SK-N-SH treated with all-trans-retinoic acid at 6 μM for 48 hours (cell line): ENCODE measurements at regions not wholly inside any gene's neighbourhood (a gene's known extent, or its start where the extent isn't known, plus 50 kb on each side); places are given as distances from the start of the nearest gene placed in this dataset.

Experiments used
- ATAC-seq: fragments of 200-7000 bp; cut with Tn5 transposase; 3 replicates; pipeline ENCODE4 v1.9.1; 2020; ENCODE audit warnings: mild to moderate bottlenecking, moderate library complexity
- ARNTL ChIP-seq: fragments of 450-650 bp; formaldehyde crosslinking; IDR thresholded peaks from 2 replicates; pipeline ENCODE4 v1.5.0; 2020; ENCODE audit warnings: low read depth, mild to moderate bottlenecking, moderate library complexity, borderline replicate concordance
- BACH2 ChIP-seq: fragments of 250-450 bp; sonication (Bioruptor Pico); IDR thresholded peaks from 2 replicates; pipeline ENCODE4 v1.9.0; 2021; ENCODE audit warnings: mild to moderate bottlenecking, borderline replicate concordance
- CSDC2 ChIP-seq: fragments of 250-450 bp; sonication (Bioruptor Pico); IDR thresholded peaks from 2 replicates; pipeline ENCODE4 v1.5.0; 2020; ENCODE audit warnings: mild to moderate bottlenecking, moderate library complexity
- GLIS3 ChIP-seq: fragments of 250-450 bp; sonication (Bioruptor Pico); IDR thresholded peaks from 2 replicates; pipeline ENCODE4 v1.5.0; 2020; ENCODE audit warnings: mild to moderate bottlenecking, moderate library complexity
- ISL1 ChIP-seq: fragments of 250-450 bp; sonication (Bioruptor Pico); IDR thresholded peaks from 2 replicates; pipeline ENCODE4 v2.1.2; 2022; ENCODE audit warnings: mild to moderate bottlenecking, moderate library complexity
- OSR1 ChIP-seq: fragments of 250-450 bp; sonication (Bioruptor Pico); IDR thresholded peaks from 2 replicates; pipeline ENCODE4 v1.8.0; 2022; ENCODE audit warnings: moderate library complexity, mild to moderate bottlenecking, inconsistent platforms
- PPARA ChIP-seq: fragments of 250-450 bp; sonication (Bioruptor Pico); IDR thresholded peaks from 2 replicates; pipeline ENCODE4 v1.5.0; 2020; ENCODE audit warnings: mild to moderate bottlenecking, borderline replicate concordance
- RARB ChIP-seq: fragments of 250-450 bp; sonication (Bioruptor Pico); IDR thresholded peaks from 2 replicates; pipeline ENCODE4 v1.8.0; 2021; ENCODE audit warnings: mild to moderate bottlenecking, moderate library complexity
- SNAI2 ChIP-seq: fragments of 250-450 bp; sonication (Bioruptor Pico); IDR thresholded peaks from 2 replicates; pipeline ENCODE4 v1.5.0; 2020; ENCODE audit warnings: mild to moderate bottlenecking, moderate library complexity
- TCF4 ChIP-seq: fragments of 250-450 bp; sonication (Bioruptor Pico); IDR thresholded peaks from 2 replicates; pipeline ENCODE4 v1.8.0; 2021; ENCODE audit warnings: mild to moderate bottlenecking, moderate library complexity, borderline replicate concordance
- TOX ChIP-seq: fragments of 250-450 bp; sonication (Bioruptor Pico); IDR thresholded peaks from 2 replicates; pipeline ENCODE4 v1.8.0; 2021; ENCODE audit warnings: mild to moderate bottlenecking, moderate library complexity, borderline replicate concordance
- ZC3H10 ChIP-seq: fragments of 250-450 bp; sonication (Bioruptor Pico); IDR thresholded peaks from 2 replicates; pipeline ENCODE4 v1.5.1; 2021; ENCODE audit warnings: mild to moderate bottlenecking, moderate library complexity
- ZNF565 ChIP-seq: fragments of 450-650 bp; formaldehyde crosslinking; conservative IDR thresholded peaks from 2 replicates; pipeline ENCODE4 v1.5.0; 2020; ENCODE audit warnings: low read depth, mild to moderate bottlenecking, moderate library complexity
- ZNF70 ChIP-seq: fragments of 450-650 bp; formaldehyde crosslinking; IDR thresholded peaks from 2 replicates; pipeline ENCODE4 v1.5.0; 2020; ENCODE audit warnings: mild to moderate bottlenecking, moderate library complexity
- ZNF8 ChIP-seq: fragments of 450-650 bp; formaldehyde crosslinking; IDR thresholded peaks from 2 replicates; pipeline ENCODE4 v1.5.0; 2020; ENCODE audit warnings: mild to moderate bottlenecking, moderate library complexity
- TF ChIP-seq, protein P1 (sequence below): fragments of 250-450 bp; sonication (Bioruptor Pico); IDR thresholded peaks from 2 replicates; pipeline ENCODE4 v1.5.1; 2020; ENCODE audit warnings: low read depth, mild to moderate bottlenecking, moderate library complexity
- TF ChIP-seq, protein P2 (sequence below): fragments of 250-450 bp; sonication (Bioruptor Pico); IDR thresholded peaks from 2 replicates; pipeline ENCODE4 v1.5.0; 2020; ENCODE audit warnings: mild to moderate bottlenecking, moderate library complexity
- TF ChIP-seq, protein P3 (sequence below): fragments of 250-450 bp; sonication (Bioruptor Pico); IDR thresholded peaks from 2 replicates; pipeline ENCODE4 v1.5.1; 2021; ENCODE audit warnings: mild to moderate bottlenecking, moderate library complexity

DNA sequence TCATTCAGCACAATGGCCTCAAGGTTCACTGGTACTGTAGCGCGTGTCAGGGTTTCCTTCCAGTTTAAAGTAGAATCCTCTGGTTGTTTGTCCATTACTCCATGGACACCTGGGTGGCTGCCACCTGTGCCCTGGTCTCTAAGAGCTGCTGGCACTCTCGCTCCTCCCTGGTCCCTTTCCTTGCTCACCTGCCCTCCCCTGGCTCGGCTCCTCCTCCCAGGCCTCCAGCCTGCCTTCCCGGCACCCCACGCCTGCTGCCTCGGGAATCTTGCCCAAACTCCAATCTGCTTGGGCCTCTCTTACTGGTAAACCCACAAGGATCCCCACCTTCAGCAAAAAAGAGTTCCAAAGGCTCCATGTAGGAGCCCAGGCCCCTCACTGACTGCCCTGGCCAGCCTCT is 154.4 kb upstream of the DIO3 start (continued):
- TF ChIP-seq, protein P1, sequence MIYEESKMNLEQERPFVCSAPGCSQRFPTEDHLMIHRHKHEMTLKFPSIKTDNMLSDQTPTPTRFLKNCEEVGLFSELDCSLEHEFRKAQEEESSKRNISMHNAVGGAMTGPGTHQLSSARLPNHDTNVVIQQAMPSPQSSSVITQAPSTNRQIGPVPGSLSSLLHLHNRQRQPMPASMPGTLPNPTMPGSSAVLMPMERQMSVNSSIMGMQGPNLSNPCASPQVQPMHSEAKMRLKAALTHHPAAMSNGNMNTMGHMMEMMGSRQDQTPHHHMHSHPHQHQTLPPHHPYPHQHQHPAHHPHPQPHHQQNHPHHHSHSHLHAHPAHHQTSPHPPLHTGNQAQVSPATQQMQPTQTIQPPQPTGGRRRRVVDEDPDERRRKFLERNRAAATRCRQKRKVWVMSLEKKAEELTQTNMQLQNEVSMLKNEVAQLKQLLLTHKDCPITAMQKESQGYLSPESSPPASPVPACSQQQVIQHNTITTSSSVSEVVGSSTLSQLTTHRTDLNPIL (CRISPR knock-in tag) = no peak
- no peak for TF ChIP-seq CSDC2 (CRISPR knock-in tag)

DNA sequence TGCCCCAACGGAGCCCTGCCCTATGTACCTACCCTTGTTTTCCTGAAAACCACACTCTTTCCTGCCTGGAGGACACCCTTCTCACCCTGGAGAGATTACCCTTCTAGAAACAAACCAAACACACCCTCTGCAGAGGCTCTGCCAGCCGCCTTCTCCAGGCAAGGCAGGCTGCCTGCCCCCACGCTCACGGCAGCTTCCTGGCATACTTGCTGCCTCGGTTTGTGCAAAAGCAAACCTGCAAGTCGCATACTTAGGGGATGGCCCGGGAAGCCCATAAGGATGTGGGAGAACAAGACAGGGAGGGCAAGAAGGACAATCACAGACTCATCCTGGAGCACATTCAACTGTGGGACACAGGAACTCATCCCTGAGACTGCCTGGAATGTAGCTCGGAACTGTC is 154.0 kb upstream of the DIO3 start:
- TF ChIP-seq ISL1 (CRISPR knock-in tag) = no peak
- TF ChIP-seq ARNTL (CRISPR knock-in tag) = no peak
- TF ChIP-seq CSDC2 (CRISPR knock-in tag) = no peak
- TF ChIP-seq TOX = no peak
- no peak for TF ChIP-seq GLIS3 (CRISPR knock-in tag)
- TF ChIP-seq, protein P1 (CRISPR knock-in tag) = no peak
- TF ChIP-seq, protein P2, sequence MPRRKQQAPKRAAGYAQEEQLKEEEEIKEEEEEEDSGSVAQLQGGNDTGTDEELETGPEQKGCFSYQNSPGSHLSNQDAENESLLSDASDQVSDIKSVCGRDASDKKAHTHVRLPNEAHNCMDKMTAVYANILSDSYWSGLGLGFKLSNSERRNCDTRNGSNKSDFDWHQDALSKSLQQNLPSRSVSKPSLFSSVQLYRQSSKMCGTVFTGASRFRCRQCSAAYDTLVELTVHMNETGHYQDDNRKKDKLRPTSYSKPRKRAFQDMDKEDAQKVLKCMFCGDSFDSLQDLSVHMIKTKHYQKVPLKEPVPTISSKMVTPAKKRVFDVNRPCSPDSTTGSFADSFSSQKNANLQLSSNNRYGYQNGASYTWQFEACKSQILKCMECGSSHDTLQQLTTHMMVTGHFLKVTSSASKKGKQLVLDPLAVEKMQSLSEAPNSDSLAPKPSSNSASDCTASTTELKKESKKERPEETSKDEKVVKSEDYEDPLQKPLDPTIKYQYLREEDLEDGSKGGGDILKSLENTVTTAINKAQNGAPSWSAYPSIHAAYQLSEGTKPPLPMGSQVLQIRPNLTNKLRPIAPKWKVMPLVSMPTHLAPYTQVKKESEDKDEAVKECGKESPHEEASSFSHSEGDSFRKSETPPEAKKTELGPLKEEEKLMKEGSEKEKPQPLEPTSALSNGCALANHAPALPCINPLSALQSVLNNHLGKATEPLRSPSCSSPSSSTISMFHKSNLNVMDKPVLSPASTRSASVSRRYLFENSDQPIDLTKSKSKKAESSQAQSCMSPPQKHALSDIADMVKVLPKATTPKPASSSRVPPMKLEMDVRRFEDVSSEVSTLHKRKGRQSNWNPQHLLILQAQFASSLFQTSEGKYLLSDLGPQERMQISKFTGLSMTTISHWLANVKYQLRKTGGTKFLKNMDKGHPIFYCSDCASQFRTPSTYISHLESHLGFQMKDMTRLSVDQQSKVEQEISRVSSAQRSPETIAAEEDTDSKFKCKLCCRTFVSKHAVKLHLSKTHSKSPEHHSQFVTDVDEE (CRISPR knock-in tag) = no peak
- TF ChIP-seq OSR1 (CRISPR knock-in tag) = no peak
- TF ChIP-seq RARB (CRISPR knock-in tag) = no peak
- TF ChIP-seq, protein P3, sequence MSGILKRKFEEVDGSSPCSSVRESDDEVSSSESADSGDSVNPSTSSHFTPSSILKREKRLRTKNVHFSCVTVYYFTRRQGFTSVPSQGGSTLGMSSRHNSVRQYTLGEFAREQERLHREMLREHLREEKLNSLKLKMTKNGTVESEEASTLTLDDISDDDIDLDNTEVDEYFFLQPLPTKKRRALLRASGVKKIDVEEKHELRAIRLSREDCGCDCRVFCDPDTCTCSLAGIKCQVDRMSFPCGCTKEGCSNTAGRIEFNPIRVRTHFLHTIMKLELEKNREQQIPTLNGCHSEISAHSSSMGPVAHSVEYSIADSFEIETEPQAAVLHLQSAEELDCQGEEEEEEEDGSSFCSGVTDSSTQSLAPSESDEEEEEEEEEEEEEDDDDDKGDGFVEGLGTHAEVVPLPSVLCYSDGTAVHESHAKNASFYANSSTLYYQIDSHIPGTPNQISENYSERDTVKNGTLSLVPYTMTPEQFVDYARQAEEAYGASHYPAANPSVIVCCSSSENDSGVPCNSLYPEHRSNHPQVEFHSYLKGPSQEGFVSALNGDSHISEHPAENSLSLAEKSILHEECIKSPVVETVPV = no peak
- no peak for TF ChIP-seq BACH2 (CRISPR knock-in tag)
- TF ChIP-seq, all 23 proteins: peak for 0
- no peak for ATAC-seq

DNA sequence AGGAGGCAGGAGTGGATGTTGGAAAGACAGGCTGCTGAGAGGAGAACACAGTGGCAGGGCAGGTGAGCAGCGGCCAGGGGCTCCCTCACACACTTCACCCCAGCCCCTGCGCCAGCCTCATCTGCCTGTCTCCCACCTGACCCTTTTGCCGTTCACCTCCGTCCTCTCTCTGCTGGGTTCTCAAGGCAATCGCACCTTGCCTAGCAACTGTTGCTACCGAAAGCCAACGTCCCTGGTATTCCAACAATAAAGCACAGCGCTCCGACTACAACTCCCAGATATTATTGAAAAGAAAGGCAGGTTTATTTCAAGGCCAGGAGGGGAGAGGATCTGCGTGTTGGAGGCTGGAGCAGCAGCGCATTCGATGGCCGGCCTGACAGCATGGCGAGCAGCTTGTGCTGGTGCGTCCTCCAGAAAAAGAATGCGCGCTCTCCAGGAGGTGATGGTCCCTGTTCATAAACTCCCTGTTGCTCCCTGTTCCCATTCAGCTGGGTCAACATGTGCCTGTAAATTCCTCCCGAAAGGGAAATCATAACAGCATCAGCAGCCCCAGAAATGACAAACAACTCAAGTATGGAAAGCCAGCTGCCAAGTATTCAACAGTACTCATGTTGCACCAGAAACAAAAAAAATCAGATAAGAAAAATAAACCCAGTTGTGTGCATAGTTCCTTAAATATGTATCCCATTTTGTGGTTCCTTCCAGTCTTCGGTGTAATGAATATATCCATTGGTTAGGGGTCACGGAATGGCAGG is 153.0 kb upstream of the DIO3 start:
- no peak for ATAC-seq
- TF ChIP-seq OSR1 (CRISPR knock-in tag) (no peak), CSDC2 (CRISPR knock-in tag) (no peak), GLIS3 (CRISPR knock-in tag) (no peak), PPARA (CRISPR knock-in tag) (no peak), ZNF565 (no peak), TOX (no peak), ZNF8 (CRISPR knock-in tag) (no peak), TCF4 (CRISPR knock-in tag) (no peak), ISL1 (CRISPR knock-in tag) (no peak), SNAI2 (no peak), ARNTL (CRISPR knock-in tag) (no peak), ZC3H10 (CRISPR knock-in tag) (no peak), BACH2 (CRISPR knock-in tag) (no peak), ZNF70 (no peak)
- TF ChIP-seq, protein P2 (CRISPR knock-in tag) = no peak
- TF ChIP-seq, protein P1 (CRISPR knock-in tag) = no peak
